CD14-positive monocyte (primary cell): ENCODE measurements at regions not wholly inside any gene's neighbourhood (a gene's known extent, or its start where the extent isn't known, plus 50 kb on each side); places are given as distances from the start of the nearest gene placed in this dataset.

Source experiments
- DNase-seq, 3 donors: peaks; one replicate each; pipeline ENCODE4 v3.0.0-alpha.2; 2011 to 2022
- H2AFZ ChIP-seq: 2 replicates; pipeline ENCODE4 v1.6.0; 2012; ENCODE audit warnings: mild to moderate bottlenecking, low read depth, low read length, inconsistent platforms; ENCODE audit not compliant: insufficient read depth, poor library complexity, severe bottlenecking
- H3K27ac ChIP-seq, 2 donors: 1 replicate in 1 of 2; 2 replicates in 1 of 2; pipeline ENCODE4 v1.5.1; 2012 to 2013; ENCODE audit warnings: low read length in 2 of 2, control low read depth in 1 of 2, inconsistent platforms in 1 of 2, low read depth in 1 of 2, mild to moderate bottlenecking in 1 of 2
- H3K27me3 ChIP-seq, 2 donors: one replicate each; pipeline versions ENCODE4 v1.6.0 to v1.6.1; 2011 to 2013; ENCODE audit warnings: low read length in 2 of 2; ENCODE audit not compliant: control insufficient read depth in 2 of 2, insufficient read depth in 2 of 2
- H3K36me3 ChIP-seq, 2 donors: replicated peaks in 1 of 2; 1 replicate in 1 of 2; 2 replicates in 1 of 2; pipeline versions ENCODE4 v1.5.1 to v1.6.1; 2012 to 2013; ENCODE audit warnings: low read length in 2 of 2, control low read depth in 1 of 2, inconsistent platforms in 1 of 2, mild to moderate bottlenecking in 1 of 2; ENCODE audit not compliant: insufficient read depth in 2 of 2, control insufficient read depth in 1 of 2
- H3K4me1 ChIP-seq, 2 donors: 1 replicate in 1 of 2; 2 replicates in 1 of 2; pipeline versions ENCODE4 v1.5.1 to v1.6.1; 2012 to 2013; ENCODE audit warnings: low read length in 2 of 2, control low read depth in 1 of 2, inconsistent platforms in 1 of 2, mild to moderate bottlenecking in 1 of 2, moderate library complexity in 1 of 2; ENCODE audit not compliant: insufficient read depth in 2 of 2, control insufficient read depth in 1 of 2
- H3K4me2 ChIP-seq: replicated peaks from 2 replicates; pipeline ENCODE3; 2012; ENCODE audit warnings: low read length, moderate library complexity, mild to moderate bottlenecking; ENCODE audit not compliant: poor library complexity, severe bottlenecking; ENCODE audit errors: extremely low read depth
- H3K4me3 ChIP-seq, 3 experiments: fragments of 200-600 bp in 1 of 3; sonication (generic) in 1 of 3; replicated peaks in 1 of 3; 1 replicate in 2 of 3; 2 replicates in 1 of 3; pipeline ENCODE4 v1.5.1; 2011 to 2013; ENCODE audit warnings: low read length in 3 of 3, mild to moderate bottlenecking in 3 of 3, control low read depth in 2 of 3, low read depth in 2 of 3, inconsistent platforms in 1 of 3, moderate library complexity in 1 of 3
- H3K79me2 ChIP-seq: 2 replicates; pipeline ENCODE4 v1.6.0; 2012; ENCODE audit warnings: mild to moderate bottlenecking, control low read depth, inconsistent platforms, low read length, moderate library complexity; ENCODE audit not compliant: insufficient read depth
- H3K9ac ChIP-seq: 2 replicates; pipeline ENCODE4 v1.6.0; 2017; ENCODE audit warnings: low read length, mild to moderate bottlenecking; ENCODE audit not compliant: insufficient read depth, poor library complexity, severe bottlenecking
- H3K9me3 ChIP-seq, 2 donors: replicated peaks in 1 of 2; 1 replicate in 1 of 2; 2 replicates in 1 of 2; pipeline versions ENCODE4 v1.5.1 to v1.6.1; 2012 to 2013; ENCODE audit warnings: low read length in 2 of 2, control low read depth in 1 of 2; ENCODE audit not compliant: control insufficient read depth in 1 of 2, insufficient read depth in 1 of 2
- H4K20me1 ChIP-seq: 2 replicates; pipeline ENCODE4 v1.6.0; 2012; ENCODE audit warnings: mild to moderate bottlenecking, low read length, control low read depth, moderate library complexity; ENCODE audit not compliant: insufficient read depth
- H3K27ac Mint-ChIP-seq, 7 donors: one replicate each; pipeline ENCODE4 v1.8.0; 2020; ENCODE audit warnings: mild to moderate bottlenecking in 7 of 7, mixed read lengths in 7 of 7, moderate library complexity in 6 of 7, inconsistent platforms in 2 of 7
- H3K27me3 Mint-ChIP-seq, 3 donors: one replicate each; pipeline ENCODE4 v1.8.0; 2021 to 2022; ENCODE audit warnings: low read depth in 3 of 3, mild to moderate bottlenecking in 3 of 3, mixed read lengths in 3 of 3, moderate library complexity in 3 of 3, inconsistent platforms in 1 of 3
- H3K36me3 Mint-ChIP-seq, 2 donors: one replicate each; pipeline ENCODE4 v1.8.0; 2020; ENCODE audit warnings: mixed read lengths in 2 of 2, inconsistent platforms in 1 of 2, mild to moderate bottlenecking in 1 of 2
- H3K4me1 Mint-ChIP-seq: one replicate; pipeline ENCODE4 v1.8.0; 2020; ENCODE audit warnings: mild to moderate bottlenecking, mixed read lengths
- H3K4me3 Mint-ChIP-seq, 2 donors: one replicate each; pipeline ENCODE4 v1.8.0; 2020; ENCODE audit warnings: mild to moderate bottlenecking in 2 of 2, mixed read lengths in 2 of 2, moderate library complexity in 1 of 2
- H3K9me3 Mint-ChIP-seq, 7 donors: one replicate each; pipeline ENCODE4 v1.8.0; 2020 to 2022; ENCODE audit warnings: mixed read lengths in 7 of 7, mild to moderate bottlenecking in 6 of 7, moderate library complexity in 6 of 7, inconsistent platforms in 2 of 7
- CTCF ChIP-seq: fragments of 200-600 bp; IDR thresholded peaks from one replicate; pipeline ENCODE4 v1.8.0; 2022; ENCODE audit warnings: antibody characterized with exemption, mild to moderate bottlenecking
- WGBS: methylation state at CpG from one replicate; pipeline ENCODE4 v1.1.5; 2013; ENCODE audit warnings: missing lambda C conversion rate; ENCODE audit not compliant: insufficient coverage; 5-methylcytosine and 5-hydroxymethylcytosine counted together
- intact Hi-C, 2 donors: fragments of 100-400 bp; cut with micrococcal nuclease; formaldehyde crosslinking; loops; one replicate each; pipeline versions ENCODE4 v1.15.0 to v1.15.1; 2023

GRCh38 chr18:39780774-39781173 is 2174.3 kb upstream of the PIK3C3 start:
- Histone ChIP-seq H4K20me1 (no peaks in the 10 kb centered on the region), H3K9me3 (peaks cover 0 to 6% of the 10 kb centered on the region in 2 donors), H3K9ac (no peak overlapping the region), H3K4me3 (no peak overlapping the region), H3K4me1 (no peaks in the 10 kb centered on the region), H3K27ac (no peak overlapping the region), H2AFZ (no peak overlapping the region), H3K27me3 (no peaks in the 10 kb centered on the region), H3K36me3 (no peaks in the 10 kb centered on the region), H3K4me2 (no peak overlapping the region), H3K79me2 (no peaks in the 10 kb centered on the region)
- no peaks in the 10 kb centered on the region for H3K36me3 Mint-ChIP-seq
- intact Hi-C loops, result loop anchor here in 1 of 2 donors (10.0 kb wide), 1 partner anchor 64 kb away; no protein-coding TSS in a partner anchor
- no peaks in the 10 kb centered on the region for H3K27me3 Mint-ChIP-seq
- H3K9me3 Mint-ChIP-seq, result peaks cover 0 to 2% (median 0%) of the 10 kb centered on the region in 7 donors
- H3K4me1 Mint-ChIP-seq, result no peaks in the 10 kb centered on the region
- H3K27ac Mint-ChIP-seq, result no peak overlapping the region
- DNase-seq, result no peak
- no peak for TF ChIP-seq CTCF
- WGBS, result no CpG with 5 or more reads among the region's 4 CpGs
- H3K4me3 Mint-ChIP-seq, result no peak overlapping the region

- intact Hi-C loops, result loop anchor here in 1 of 2 donors (10.0 kb wide), 1 partner anchor 65 kb away; no protein-coding TSS in a partner anchor
- H3K27me3 ChIP-seq, result no peaks in the 10 kb centered on the region
- H3K36me3 Mint-ChIP-seq, result no peaks in the 10 kb centered on the region
- peaks cover 0 to 6% of the 10 kb centered on the region in 2 donors for H3K9me3 ChIP-seq
- H3K9me3 Mint-ChIP-seq, result peaks cover 0 to 2% (median 0%) of the 10 kb centered on the region in 7 donors
- no peak for TF ChIP-seq CTCF
- no peak overlapping the region for H2AFZ ChIP-seq
- no peaks in the 10 kb centered on the region for H3K79me2 ChIP-seq
- DNase-seq, result no peak
- H3K27ac ChIP-seq, result no peak overlapping the region
- WGBS, result 100% methylated on average over 2 of the region's 2 CpGs
- no peak overlapping the region for H3K9ac ChIP-seq
- H4K20me1 ChIP-seq, result no peaks in the 10 kb centered on the region
- H3K4me2 ChIP-seq, result no peak overlapping the region
- no peaks in the 10 kb centered on the region for H3K4me1 Mint-ChIP-seq
- H3K4me1 ChIP-seq, result no peaks in the 10 kb centered on the region
- H3K4me3 Mint-ChIP-seq, result no peak overlapping the region
- no peaks in the 10 kb centered on the region for H3K27me3 Mint-ChIP-seq
- no peak overlapping the region for H3K27ac Mint-ChIP-seq
- H3K36me3 ChIP-seq, result no peaks in the 10 kb centered on the region
- H3K4me3 ChIP-seq, result no peak overlapping the region
These were observed 2175.1 kb upstream of the PIK3C3 start for GRCh38 chr18:39779926-39780325.
